G401 (cell line): ENCODE measurements at regions not wholly inside any gene's neighbourhood (a gene's known extent, or its start where the extent isn't known, plus 50 kb on each side); places are given as distances from the start of the nearest gene placed in this dataset.

Source experiments
- DNase-seq: peaks from one replicate; pipeline ENCODE4 v3.0.0-alpha.2; 2015; ENCODE audit warnings: low spot score
- in situ Hi-C: cut with HindIII; loops from 2 replicates; pipeline ENCODE4 v1.10.0; 2016; ENCODE audit warnings: low sequenced_read_pairs, mixed read lengths

DNA sequence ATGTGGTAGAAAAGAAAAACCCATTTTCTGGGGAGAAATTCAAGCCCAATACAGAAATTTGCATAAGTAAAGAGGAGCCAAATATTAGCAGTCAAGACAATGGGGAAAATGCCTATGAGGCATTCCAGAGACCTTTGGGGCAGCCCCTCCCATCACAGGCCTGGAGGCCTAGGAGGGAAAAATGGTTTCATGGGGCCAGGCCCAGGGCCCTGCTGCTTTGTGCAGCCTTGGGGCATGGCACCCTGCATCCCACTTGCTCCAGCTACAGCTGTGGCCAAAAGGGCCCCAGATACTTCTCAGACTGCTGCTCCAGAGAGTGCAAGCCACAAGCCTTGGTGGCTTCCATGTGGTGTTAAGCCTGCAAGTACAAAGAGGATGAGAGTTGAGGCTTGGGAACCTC, 51.3 kb upstream of the CYP1B1 start:
- no peak for DNase-seq
- in situ Hi-C loops: no loop called here

DNA sequence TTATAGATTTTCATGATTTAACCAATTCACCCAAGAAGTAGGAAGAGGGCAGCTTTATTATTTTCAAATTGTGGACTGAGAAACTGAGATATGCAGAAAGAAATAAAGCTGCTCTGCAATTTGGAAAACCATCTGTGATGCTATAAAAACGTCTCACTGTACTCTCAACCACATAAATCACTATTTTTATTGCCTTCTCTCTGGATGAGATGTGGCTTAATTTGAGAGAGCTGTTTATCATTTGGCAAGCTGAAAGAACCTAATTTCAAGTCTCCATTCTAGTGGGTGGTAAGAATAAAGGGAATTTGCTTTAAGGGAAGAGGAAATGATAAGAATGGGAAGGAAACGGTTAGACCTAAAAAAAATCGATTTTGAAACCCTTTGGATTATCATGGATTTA, 49.9 kb upstream of the CYP1B1 start:
- in situ Hi-C loops: no loop called here
- no peak for DNase-seq
